Suprapubic skin (tissue), 4 donors: ENCODE measurements at regions not wholly inside any gene's neighbourhood (a gene's known extent, or its start where the extent isn't known, plus 50 kb on each side); places are given as distances from the start of the nearest gene placed in this dataset.
"Not testable (repeated sequence)": the region's sequence is repeated elsewhere in the genome, so short reads cannot be mapped to it uniquely, and the experiment has no call there.

Experiments used
- DNase-seq, 2 donors: peaks; one replicate each; pipeline ENCODE4 v3.0.0-alpha.2; 2019; ENCODE audit warnings: low spot score in 2 of 2
- H3K27ac ChIP-seq: fragments of 200-600 bp; sonication (generic); one replicate; pipeline ENCODE4 v1.5.1; 2019
- H3K27me3 ChIP-seq: fragments of 200-600 bp; sonication (generic); one replicate; pipeline ENCODE4 v1.5.1; 2019
- H3K36me3 ChIP-seq: fragments of 200-600 bp; sonication (generic); one replicate; pipeline ENCODE4 v1.5.1; 2019
- H3K4me1 ChIP-seq: fragments of 200-600 bp; sonication (generic); one replicate; pipeline ENCODE4 v1.5.1; 2019
- H3K4me3 ChIP-seq: fragments of 200-600 bp; sonication (generic); one replicate; pipeline ENCODE4 v1.5.1; 2019; ENCODE audit warnings: mild to moderate bottlenecking
- H3K9me3 ChIP-seq: fragments of 200-600 bp; sonication (generic); one replicate; pipeline ENCODE4 v1.5.1; 2019
- EP300 ChIP-seq: sonication (generic); formaldehyde crosslinking; IDR thresholded peaks from one replicate; pipeline ENCODE4 v1.6.1; 2017; ENCODE audit warnings: antibody characterized with exemption
- POLR2A ChIP-seq, 2 donors: fragments of 450-650 bp; IDR thresholded peaks; one replicate each; pipeline ENCODE4 v1.6.1; 2017; ENCODE audit warnings: antibody characterized with exemption in 2 of 2, mild to moderate bottlenecking in 2 of 2, moderate library complexity in 2 of 2
- POLR2AphosphoS5 ChIP-seq, 3 donors: sonication (generic); formaldehyde crosslinking; IDR thresholded peaks; one replicate each; pipeline ENCODE4 v1.6.1; 2017; ENCODE audit warnings: antibody characterized with exemption in 3 of 3
- WGBS: methylation state at CpG from one replicate; pipeline ENCODE4 v1.1.5; 2018; 5-methylcytosine and 5-hydroxymethylcytosine counted together
- TF ChIP-seq, protein P1 (sequence below), 2 donors: fragments of 200-600 bp in 1 of 2; fragments of 450-650 bp in 1 of 2; sonication (generic) in 1 of 2; IDR thresholded peaks; one replicate each; pipeline ENCODE4 v1.5.1; 2016 to 2019; ENCODE audit warnings: antibody characterized with exemption in 2 of 2, mild to moderate bottlenecking in 1 of 2, moderate library complexity in 1 of 2

DNA sequence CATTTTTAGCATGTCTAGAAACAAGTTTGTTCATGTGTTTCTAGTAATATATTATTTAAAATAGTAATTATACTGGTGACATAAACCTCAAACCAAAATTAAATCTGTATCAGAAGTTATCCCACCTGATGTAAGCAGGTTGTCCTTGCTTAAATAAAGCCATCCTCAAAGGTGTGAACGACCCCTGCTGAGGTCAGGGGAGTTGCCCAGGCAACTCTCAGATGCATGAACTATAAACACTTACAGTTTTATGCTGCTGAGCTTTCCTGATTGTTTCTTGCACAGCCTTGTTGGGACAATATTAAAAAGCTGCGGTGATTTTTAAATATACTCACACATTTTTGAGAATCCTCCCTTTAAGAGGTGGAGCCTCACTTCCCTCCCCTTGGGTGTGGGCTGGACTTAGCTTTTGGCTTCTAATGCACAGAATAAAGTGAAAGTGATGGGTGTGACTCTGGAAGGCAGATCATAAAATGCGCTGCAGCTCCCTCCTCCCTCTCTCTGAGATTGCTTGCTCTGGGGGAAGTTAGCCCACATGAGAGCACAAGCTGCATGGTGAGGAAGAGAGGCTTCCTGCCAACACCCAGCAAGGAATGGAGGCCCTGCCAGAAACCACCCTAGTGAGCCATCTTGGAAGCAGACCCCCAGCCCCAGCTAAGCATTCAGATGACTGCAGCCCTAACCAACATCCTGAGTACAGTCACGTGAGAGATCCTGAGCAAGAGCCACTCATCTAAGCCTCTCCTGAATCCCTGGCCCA lies 152.7 kb downstream of the SKIDA1 start:
- DNase-seq: no peak
- 15% methylated on average over 3 of the region's 4 CpGs for WGBS
- H3K4me3 ChIP-seq: no peak overlapping the region
- H3K36me3 ChIP-seq: no peaks in the 10 kb centered on the region
- H3K9me3 ChIP-seq: no peaks in the 10 kb centered on the region
- TF ChIP-seq POLR2A (IDR thresholded peaks at IDR 0.05) (no peak), POLR2AphosphoS5 (IDR thresholded peaks at IDR 0.05) (no peak), EP300 (no peak)
- TF ChIP-seq, protein P1, sequence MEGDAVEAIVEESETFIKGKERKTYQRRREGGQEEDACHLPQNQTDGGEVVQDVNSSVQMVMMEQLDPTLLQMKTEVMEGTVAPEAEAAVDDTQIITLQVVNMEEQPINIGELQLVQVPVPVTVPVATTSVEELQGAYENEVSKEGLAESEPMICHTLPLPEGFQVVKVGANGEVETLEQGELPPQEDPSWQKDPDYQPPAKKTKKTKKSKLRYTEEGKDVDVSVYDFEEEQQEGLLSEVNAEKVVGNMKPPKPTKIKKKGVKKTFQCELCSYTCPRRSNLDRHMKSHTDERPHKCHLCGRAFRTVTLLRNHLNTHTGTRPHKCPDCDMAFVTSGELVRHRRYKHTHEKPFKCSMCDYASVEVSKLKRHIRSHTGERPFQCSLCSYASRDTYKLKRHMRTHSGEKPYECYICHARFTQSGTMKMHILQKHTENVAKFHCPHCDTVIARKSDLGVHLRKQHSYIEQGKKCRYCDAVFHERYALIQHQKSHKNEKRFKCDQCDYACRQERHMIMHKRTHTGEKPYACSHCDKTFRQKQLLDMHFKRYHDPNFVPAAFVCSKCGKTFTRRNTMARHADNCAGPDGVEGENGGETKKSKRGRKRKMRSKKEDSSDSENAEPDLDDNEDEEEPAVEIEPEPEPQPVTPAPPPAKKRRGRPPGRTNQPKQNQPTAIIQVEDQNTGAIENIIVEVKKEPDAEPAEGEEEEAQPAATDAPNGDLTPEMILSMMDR (IDR thresholded peaks at IDR 0.05): no peak
- H3K27ac ChIP-seq: no peak overlapping the region
- H3K4me1 ChIP-seq: peaks cover 24% of the 10 kb centered on the region
- H3K27me3 ChIP-seq: no peaks in the 10 kb centered on the region

DNA sequence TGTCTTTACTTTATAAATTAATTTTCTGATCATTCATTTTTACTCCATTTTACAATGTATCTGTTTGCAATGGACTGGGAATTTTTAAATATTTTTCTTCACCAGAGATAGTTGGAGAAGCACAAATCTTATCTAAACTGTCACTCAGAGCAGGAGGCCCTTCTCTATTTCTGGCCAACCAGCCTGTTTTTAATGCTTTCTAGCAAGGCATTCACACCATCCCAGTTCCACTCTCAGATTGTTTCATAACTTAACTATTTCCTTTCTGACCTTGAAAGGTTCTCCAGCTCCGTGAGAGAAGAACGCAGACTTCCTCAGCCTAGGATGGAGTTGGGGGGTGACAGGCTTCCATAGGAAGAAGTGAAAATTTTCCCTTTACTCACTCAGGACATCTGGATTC lies 155.8 kb downstream of the SKIDA1 start:
- Histone ChIP-seq H3K9me3 (no peaks in the 10 kb centered on the region), H3K36me3 (no peaks in the 10 kb centered on the region), H3K4me1 (peaks cover 27% of the 10 kb centered on the region), H3K27me3 (no peaks in the 10 kb centered on the region), H3K27ac (no peak overlapping the region), H3K4me3 (no peak overlapping the region)
- no peak for DNase-seq
- no peak for TF ChIP-seq POLR2A (IDR thresholded peaks at IDR 0.05)
- TF ChIP-seq, protein P1 (IDR thresholded peaks at IDR 0.05): no peak
- no peak for TF ChIP-seq POLR2AphosphoS5 (IDR thresholded peaks at IDR 0.05)
- no peak for TF ChIP-seq EP300
- 37% methylated on average over 2 of the region's 2 CpGs for WGBS

DNA sequence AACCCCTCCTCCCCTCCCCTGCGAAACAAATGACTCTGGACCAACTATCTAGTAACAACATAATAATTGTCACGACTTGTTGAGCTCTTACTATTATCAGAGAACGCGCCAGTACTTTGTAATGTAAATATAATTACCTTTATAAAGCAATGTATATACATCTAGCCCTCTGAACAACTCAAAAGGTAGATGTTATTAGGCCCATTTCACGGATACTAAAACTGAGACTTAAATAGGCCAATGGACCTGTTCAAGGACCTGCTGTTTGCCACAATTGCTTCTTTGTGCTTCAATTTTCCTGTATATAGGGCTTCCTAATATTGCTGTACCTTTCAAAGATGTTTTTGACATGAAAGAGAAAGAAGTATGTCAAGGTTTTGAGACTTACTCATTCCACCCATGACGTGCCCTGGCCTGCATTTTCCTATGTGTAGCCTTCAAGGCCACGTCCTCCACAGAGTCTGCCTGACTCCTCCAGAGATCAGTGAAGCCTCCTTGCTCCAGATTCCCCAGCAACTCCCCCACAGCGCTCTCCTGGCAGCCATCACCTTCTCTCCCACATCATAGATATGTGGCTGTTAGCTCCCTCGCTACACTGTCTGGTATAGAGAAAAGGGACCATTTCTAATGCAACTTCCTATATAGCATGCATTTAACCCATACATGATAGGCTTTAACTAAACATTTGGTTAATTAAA lies 156.6 kb downstream of the SKIDA1 start:
- no peak for TF ChIP-seq POLR2A (IDR thresholded peaks at IDR 0.05)
- no peak for TF ChIP-seq POLR2AphosphoS5 (IDR thresholded peaks at IDR 0.05)
- no peak for TF ChIP-seq EP300
- TF ChIP-seq, protein P1 (IDR thresholded peaks at IDR 0.05): no peak
- 64% methylated on average over 9 of the region's 9 CpGs for WGBS
- no peaks in the 10 kb centered on the region for H3K27me3 ChIP-seq
- H3K36me3 ChIP-seq: no peaks in the 10 kb centered on the region
- H3K27ac ChIP-seq: no peak overlapping the region
- no peaks in the 10 kb centered on the region for H3K9me3 ChIP-seq
- no peak overlapping the region for H3K4me3 ChIP-seq
- H3K4me1 ChIP-seq: peaks cover 35% of the 10 kb centered on the region
- DNase-seq: no peak

DNA sequence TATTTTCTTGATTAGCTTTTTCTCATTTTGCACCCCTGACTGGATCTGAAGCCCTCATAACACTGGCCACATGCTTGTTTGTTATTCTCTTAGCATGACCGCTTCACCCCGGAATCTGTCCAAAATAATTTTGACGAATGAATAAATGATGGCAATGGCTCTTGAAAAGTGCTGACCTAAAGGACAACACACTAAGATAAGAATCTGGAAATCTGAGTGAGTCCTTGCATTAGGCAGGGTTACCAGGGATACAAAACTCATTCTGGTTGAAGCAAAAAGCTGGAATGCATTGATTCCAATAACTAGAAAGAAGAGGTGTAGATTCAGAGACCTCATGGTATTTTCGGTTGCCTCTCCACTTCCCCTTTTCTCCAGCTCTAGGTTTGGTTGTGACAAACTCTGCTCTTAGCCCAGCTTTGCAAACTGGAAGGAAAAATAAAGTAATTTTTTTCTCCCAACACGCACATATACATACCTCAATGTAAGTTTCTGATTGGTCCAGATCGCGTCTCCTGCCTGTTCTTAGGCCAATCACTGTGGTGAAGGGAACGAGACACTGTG lies 157.4 kb downstream of the SKIDA1 start:
- TF ChIP-seq EP300: no peak
- TF ChIP-seq, protein P1 (IDR thresholded peaks at IDR 0.05): no peak
- no peak for TF ChIP-seq POLR2A (IDR thresholded peaks at IDR 0.05)
- no peak for TF ChIP-seq POLR2AphosphoS5 (IDR thresholded peaks at IDR 0.05)
- Histone ChIP-seq H3K27ac (no peak overlapping the region), H3K4me1 (peaks cover 41% of the 10 kb centered on the region), H3K4me3 (no peak overlapping the region), H3K9me3 (no peaks in the 10 kb centered on the region), H3K27me3 (no peaks in the 10 kb centered on the region), H3K36me3 (no peaks in the 10 kb centered on the region)
- WGBS: 91% methylated on average over 8 of the region's 8 CpGs
- DNase-seq: no peak

- not testable (repeated sequence) for H3K27me3 ChIP-seq, H3K4me3 ChIP-seq, DNase-seq, H3K36me3 ChIP-seq, H3K27ac ChIP-seq, H3K9me3 ChIP-seq
- 86% methylated on average over 6 of the region's 6 CpGs for WGBS
- peaks cover 34% of the 10 kb centered on the region for H3K4me1 ChIP-seq
Measured at GRCh38 chr10:21366108-21366507, 159.4 kb downstream of the SKIDA1 start.
